Stimulated activated CD8-positive, alpha-beta memory T cell treated with anti-CD3 and anti-CD28 coated beads, Interleukin-7, amount 100 ng/mL, for 4 hours (primary cell): ENCODE measurements at regions not wholly inside any gene's neighbourhood (a gene's known extent, or its start where the extent isn't known, plus 50 kb on each side); places are given as distances from the start of the nearest gene placed in this dataset.
"Not testable (repeated sequence)": the region's sequence is repeated elsewhere in the genome, so short reads cannot be mapped to it uniquely, and the experiment has no call there.

Source experiments
- DNase-seq, 2 donors: peaks; one replicate each; pipeline ENCODE4 v3.0.0-alpha.2; 2020; ENCODE audit warnings: low read depth in 2 of 2

GRCh38 chr7:4319280-4319679 is 362.8 kb upstream of the FOXK1 start:
- DNase-seq: no peak

- no peak for DNase-seq
Measured at GRCh38 chr7:4325732-4326131, 356.4 kb upstream of the FOXK1 start.

DNA sequence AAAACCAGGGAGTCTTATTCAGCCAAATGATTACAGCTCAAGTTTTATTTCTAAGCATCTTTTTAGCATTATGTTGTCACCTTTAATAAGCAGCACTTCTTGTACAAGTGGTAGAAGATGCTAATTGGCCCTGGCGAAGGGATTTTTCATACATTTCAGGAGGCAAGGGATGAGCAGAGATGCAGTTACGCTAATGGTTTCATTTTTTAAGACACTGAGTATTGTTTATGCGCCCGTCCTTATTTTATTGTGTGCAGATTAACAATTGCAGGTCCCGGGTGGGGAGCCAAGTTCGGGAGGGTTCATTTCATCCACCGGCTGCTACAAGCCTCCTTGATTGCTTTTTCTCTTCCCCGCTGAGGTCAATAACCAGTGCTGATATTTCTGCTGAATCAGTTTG is 350.4 kb upstream of the FOXK1 start:
- DNase-seq: no peak

DNA sequence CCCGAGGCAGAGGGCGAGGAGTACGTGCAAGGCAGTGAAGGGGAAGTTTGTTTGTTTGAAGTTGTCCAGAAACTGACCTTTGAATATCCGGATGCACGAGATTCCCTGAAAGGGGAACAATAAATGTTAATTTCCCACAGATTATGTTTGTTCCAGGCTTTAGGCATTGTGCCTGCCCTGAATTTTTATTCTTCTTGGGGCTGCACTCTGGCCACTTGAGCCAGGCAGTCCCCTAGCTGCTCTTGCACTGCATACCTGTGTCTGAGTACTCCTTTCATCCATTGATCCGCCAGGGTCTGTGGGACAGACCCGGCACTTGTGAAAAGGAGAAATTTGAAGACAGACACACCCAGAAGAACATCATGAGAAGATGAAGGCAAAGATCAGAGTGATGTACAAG is 343.5 kb upstream of the FOXK1 start:
- DNase-seq: no peak

DNA sequence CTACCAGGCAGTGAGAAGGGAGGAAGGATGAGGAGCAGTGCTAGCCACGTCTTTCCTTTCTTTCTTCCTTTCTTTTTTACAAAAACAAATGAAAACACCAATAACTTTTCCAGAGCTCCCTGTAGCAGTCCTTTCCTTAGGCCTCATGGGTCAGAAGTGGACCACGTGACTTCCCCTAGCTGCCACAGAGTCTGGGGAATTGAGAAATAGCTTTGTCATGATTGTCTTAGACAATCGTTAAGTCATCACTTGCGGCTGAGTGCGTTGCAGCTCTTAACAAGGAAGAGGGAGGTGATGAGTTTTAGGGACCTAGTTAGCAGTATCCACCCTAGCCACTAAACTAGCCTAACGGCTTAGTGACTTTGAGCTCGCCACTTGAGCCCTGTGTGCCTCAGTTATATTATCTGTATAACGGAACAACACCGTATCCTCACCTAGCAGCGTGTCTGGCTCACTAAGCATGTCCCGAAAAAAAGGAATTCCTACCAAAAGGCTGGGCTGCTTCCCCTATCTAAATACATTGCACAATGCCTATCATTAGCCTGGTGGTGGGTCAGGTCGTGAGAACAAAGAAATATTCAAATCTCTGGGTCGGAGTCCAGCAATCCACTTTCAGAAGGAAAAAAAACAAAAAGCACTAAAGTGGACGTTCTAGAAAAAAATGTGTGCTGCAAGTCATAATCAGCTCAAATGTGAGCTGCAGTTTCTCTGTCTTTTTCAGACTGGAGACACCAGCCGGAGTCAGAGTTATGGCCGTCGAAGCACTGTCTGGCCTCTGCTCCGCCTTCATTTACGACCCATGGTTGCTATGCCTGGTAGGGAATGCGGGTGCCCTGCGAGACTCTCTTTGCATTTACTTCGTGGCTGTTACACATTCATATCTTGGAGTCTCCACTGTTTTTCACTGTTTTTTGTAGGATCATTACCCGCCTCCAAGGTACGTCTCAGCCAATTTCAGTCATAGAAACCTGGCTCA is 338.5 kb upstream of the FOXK1 start:
- DNase-seq: no peak

DNA sequence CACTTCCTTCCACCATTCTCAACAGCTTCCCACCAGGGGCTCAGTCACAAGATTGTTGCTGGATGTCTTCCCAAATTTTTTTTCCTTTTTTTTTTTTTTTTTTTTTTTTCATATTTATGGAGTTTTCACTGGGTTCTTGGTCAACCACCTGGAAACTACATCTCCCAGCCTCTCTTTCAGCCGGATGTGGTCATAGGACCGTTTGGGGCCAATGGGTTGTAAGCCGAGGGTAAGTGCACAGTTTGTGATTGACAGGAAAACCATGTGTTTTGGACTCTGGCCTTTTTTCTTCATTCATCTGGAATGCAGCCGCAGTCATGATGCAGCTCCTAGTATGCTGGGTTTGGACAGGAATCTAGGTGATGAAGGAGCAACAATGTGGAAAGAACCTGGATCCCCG is 337.1 kb upstream of the FOXK1 start:
- no peak for DNase-seq

DNA sequence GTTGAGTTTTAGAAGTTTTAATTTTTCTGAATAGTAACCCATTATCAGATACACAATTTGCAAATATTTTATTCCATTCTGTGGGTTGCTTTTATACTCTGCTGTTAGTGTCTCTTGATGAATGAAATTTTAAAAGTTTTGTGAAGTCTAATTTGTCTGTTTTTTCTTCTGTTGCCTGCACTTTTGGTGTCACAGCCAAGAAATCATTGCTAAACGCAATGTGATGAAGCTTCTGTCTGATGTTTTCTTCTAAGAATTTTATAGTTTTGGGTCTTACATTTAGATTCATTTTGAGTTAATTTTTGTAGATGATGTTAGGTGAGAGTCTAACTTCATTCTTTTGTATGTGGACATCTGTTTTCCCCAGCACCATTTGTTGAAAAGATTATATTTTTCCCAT is 330.0 kb upstream of the FOXK1 start:
- no peak for DNase-seq

GRCh38 chr7:4361774-4362173 is 320.3 kb upstream of the FOXK1 start:
- no peak for DNase-seq

DNA sequence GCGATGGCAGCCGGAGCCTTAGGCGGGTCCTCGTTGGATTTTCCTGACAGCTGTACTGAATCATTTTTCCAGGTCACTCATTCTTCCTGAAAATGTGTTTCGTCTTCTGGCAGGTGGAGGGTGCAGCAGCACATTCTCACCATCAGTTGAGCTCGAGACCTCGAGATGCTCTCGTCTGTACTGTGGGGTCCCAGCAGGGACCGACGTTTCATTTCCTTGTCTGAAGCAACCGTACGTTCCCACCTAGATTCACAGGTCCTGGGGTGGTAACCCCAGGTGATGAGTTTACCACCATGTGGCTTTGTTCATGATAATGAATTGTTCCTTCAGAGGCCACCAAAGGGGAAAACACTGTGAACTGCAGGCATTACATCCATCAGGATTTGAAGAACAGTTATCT is 298.5 kb upstream of the FOXK1 start:
- no peak for DNase-seq

GRCh38 chr7:4386190-4386589 is 295.9 kb upstream of the FOXK1 start:
- DNase-seq: no peak

- DNase-seq: not testable (repeated sequence)
Measured at GRCh38 chr7:4391103-4391502, 291.0 kb upstream of the FOXK1 start.

- no peak for DNase-seq
Measured at GRCh38 chr7:4394736-4395135, 287.4 kb upstream of the FOXK1 start.

- no peak for DNase-seq
Measured at GRCh38 chr7:4399121-4399520, 283.0 kb upstream of the FOXK1 start.

DNA sequence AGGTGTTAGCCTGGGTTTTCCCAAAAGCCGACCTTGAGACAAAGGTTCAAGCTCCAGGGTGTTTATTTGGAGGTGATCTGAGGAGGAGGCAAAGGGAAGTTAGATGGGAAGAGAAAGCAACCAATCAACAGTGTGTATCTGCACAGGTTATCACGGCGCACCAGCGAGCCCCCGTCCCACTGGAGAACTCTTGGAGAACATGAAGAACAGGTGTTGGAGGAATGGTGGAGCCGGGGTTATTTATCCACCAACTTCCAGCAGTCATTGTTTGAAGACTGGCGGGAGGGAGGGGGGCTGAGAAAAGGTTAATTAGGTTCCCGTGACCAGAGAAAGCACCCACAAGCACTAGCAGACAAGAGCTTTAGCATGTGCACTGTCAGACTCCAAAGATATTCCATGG is 282.5 kb upstream of the FOXK1 start:
- no peak for DNase-seq

GRCh38 chr7:4406288-4407058 is 275.6 kb upstream of the FOXK1 start:
- no peak for DNase-seq

- no peak for DNase-seq
Measured at GRCh38 chr7:4409946-4410345, 272.1 kb upstream of the FOXK1 start.

DNA sequence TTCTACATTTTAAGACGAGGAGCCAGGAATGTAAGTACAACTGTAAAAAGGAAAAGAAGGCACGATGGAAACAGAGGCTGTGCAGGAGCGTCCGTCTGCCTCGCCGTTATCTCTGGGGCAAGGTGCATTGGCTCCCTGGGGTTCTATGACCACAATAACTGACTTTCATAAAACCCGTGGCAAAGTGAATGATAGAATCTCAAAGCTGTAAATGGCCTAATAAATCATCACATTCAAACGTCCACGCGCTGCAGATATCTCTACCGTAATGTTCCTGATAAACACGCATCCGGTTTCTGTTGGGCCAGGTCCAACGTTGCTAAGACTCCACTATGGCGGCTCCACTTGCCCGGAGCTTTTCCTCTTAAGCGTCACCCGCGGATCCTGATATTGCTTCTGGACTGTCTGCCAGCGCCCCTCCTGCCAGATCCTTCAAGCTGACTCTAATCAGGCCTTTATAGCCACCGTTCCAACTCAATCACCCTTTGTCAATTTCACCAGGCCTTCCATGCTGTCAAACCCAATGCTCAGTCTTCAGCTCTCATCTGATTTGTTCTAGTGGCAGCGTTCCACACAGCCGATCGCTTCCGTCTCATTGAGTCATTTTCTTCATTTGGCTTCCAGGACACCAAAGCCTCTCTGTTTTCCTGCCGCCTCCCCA is 265.6 kb upstream of the FOXK1 start:
- DNase-seq: no peak

DNA sequence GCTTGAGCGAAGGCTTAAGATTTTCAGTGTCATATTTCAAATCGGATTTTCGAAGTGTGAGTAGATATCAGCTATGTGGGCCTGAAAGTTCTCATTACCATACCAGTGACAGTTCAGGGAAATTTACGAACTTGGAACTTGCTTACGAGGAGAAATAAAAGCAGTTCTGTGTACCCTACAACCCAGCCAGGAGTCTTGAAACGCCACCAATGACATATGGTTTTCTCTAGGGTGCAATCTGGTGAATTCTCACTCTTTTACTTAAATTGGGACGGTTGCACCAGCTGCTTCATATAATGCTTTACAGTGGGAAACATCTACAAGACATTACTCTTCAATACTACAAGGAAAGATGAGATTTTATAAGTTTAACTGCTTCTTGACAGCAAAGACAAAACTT is 253.6 kb upstream of the FOXK1 start:
- no peak for DNase-seq

GRCh38 chr7:4430227-4430626 is 251.9 kb upstream of the FOXK1 start:
- no peak for DNase-seq

- DNase-seq: no peak
Measured at GRCh38 chr7:4434306-4434705, 247.8 kb upstream of the FOXK1 start.

DNA sequence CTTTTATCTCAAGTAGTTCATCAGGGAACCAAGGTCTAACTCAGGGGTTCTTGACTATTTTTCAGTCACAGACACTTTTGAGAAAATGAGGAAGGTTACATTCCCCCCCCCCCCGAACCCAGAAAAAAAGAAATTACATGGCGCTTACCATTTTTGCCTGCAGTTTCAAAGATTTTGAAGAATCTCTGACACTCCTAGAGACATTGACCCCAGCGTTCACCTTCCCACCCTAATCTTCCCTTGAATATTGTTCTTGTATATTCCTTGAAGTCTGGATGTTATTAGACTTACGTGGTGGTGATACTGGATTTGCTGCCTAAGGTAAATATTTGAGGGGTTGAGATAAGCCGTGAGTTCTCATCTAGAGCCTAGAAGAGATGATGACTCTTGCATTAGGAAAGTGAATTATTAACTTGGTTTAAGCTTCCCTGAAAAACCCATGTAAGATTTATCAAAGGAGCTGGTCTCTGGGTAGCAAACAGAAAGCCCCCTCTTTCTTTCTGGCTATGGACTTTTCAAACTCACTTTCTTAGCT is 245.7 kb upstream of the FOXK1 start:
- no peak for DNase-seq

GRCh38 chr7:4436936-4437335 is 245.2 kb upstream of the FOXK1 start:
- no peak for DNase-seq
